Esophagus squamous epithelium (tissue), 4 donors: ENCODE measurements at regions not wholly inside any gene's neighbourhood (a gene's known extent, or its start where the extent isn't known, plus 50 kb on each side); places are given as distances from the start of the nearest gene placed in this dataset.

ENCODE experiments used
- POLR2A ChIP-seq, 4 donors: fragments of 450-650 bp; IDR thresholded peaks; one replicate each; pipeline ENCODE4 v1.6.1; 2017; ENCODE audit warnings: antibody characterized with exemption in 4 of 4, mild to moderate bottlenecking in 4 of 4, moderate library complexity in 3 of 4
- TF ChIP-seq, protein P1 (sequence below), 6 experiments: fragments of 450-650 bp in 4 of 6; fragments of 200-600 bp in 2 of 6; sonication (generic) in 2 of 6; IDR thresholded peaks; one replicate each; pipeline ENCODE4 v1.5.1; 2016 to 2019; ENCODE audit warnings: antibody characterized with exemption in 6 of 6, mild to moderate bottlenecking in 4 of 6, moderate library complexity in 4 of 6

DNA sequence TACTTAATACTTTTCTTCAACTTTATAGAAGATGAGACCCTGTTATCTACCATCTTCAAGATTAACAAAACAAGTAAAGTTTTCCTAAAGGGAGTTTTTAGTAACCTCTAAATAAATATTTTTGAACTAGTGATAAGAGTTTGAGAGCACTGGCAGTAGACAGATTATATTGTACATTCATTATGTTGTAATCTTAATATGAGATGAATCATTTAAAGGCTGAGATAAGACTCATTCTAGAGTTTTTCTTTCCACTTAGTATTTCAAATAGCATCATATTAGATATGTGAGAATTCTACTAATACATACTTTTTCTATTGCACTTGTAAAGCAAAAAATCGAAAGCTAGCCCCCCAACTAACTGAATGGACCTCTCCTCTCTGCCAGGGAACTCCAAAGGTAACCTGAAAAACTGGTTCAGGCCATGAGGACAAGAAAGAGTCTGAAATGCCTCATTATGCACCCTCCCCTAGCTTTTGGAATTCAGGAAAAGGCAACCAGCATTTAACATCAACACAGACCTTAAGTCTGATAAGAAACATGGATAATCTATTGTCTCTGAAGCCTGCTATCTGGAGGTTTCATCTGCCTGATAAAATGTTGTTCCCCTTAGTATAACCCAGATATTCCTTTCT is 875.4 kb upstream of the SLC10A2 start:
- TF ChIP-seq, protein P1, sequence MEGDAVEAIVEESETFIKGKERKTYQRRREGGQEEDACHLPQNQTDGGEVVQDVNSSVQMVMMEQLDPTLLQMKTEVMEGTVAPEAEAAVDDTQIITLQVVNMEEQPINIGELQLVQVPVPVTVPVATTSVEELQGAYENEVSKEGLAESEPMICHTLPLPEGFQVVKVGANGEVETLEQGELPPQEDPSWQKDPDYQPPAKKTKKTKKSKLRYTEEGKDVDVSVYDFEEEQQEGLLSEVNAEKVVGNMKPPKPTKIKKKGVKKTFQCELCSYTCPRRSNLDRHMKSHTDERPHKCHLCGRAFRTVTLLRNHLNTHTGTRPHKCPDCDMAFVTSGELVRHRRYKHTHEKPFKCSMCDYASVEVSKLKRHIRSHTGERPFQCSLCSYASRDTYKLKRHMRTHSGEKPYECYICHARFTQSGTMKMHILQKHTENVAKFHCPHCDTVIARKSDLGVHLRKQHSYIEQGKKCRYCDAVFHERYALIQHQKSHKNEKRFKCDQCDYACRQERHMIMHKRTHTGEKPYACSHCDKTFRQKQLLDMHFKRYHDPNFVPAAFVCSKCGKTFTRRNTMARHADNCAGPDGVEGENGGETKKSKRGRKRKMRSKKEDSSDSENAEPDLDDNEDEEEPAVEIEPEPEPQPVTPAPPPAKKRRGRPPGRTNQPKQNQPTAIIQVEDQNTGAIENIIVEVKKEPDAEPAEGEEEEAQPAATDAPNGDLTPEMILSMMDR (IDR thresholded peaks at IDR 0.05), result no peak
- no peak for TF ChIP-seq POLR2A (IDR thresholded peaks at IDR 0.05)
